HG03439 (cell line): ENCODE measurements at regions not wholly inside any gene's neighbourhood (a gene's known extent, or its start where the extent isn't known, plus 50 kb on each side); places are given as distances from the start of the nearest gene placed in this dataset.

Experiments
- ATAC-seq: cut with Tn5 transposase; IDR thresholded peaks from one replicate; pipeline ENCODE4 v1.9.1; 2021; ENCODE audit warnings: mild to moderate bottlenecking, moderate library complexity; ENCODE audit not compliant: unreplicated experiment

- ATAC-seq, result no peak
These were observed 404.7 kb downstream of the IRS2 start for GRCh38 chr13:109381546-109382180.

- ATAC-seq, result no peak
These were observed 405.9 kb downstream of the IRS2 start for GRCh38 chr13:109380457-109380856.

- no peak for ATAC-seq
These were observed 406.5 kb downstream of the IRS2 start for GRCh38 chr13:109379930-109380329.

- ATAC-seq, result no peak
These were observed 409.4 kb downstream of the IRS2 start for GRCh38 chr13:109376936-109377335.

GRCh38 chr13:109374609-109375200 is 411.7 kb downstream of the IRS2 start:
- no peak for ATAC-seq

- ATAC-seq, result no peak
These were observed 413.7 kb downstream of the IRS2 start for GRCh38 chr13:109372666-109373065.

- no peak for ATAC-seq
These were observed 415.3 kb downstream of the IRS2 start for GRCh38 chr13:109371066-109371465.

- no peak for ATAC-seq
These were observed 415.9 kb downstream of the IRS2 start for GRCh38 chr13:109370496-109370895.

GRCh38 chr13:109369353-109370052 is 416.9 kb downstream of the IRS2 start:
- no peak for ATAC-seq

- no peak for ATAC-seq
These were observed 418.2 kb downstream of the IRS2 start for GRCh38 chr13:109368230-109368629.

- ATAC-seq, result no peak
These were observed 419.9 kb downstream of the IRS2 start for GRCh38 chr13:109366525-109366924.

- ATAC-seq, result no peak
These were observed 423.0 kb downstream of the IRS2 start for GRCh38 chr13:109363431-109363830.

- no peak for ATAC-seq
These were observed 423.8 kb downstream of the IRS2 start for GRCh38 chr13:109362616-109363015.

GRCh38 chr13:109361562-109362289 is 424.7 kb downstream of the IRS2 start:
- ATAC-seq, result no peak

GRCh38 chr13:109357751-109358471 is 428.5 kb downstream of the IRS2 start:
- ATAC-seq, result no peak

- ATAC-seq, result no peak
These were observed 430.4 kb downstream of the IRS2 start for GRCh38 chr13:109355875-109356434.

GRCh38 chr13:109355166-109355565 is 431.2 kb downstream of the IRS2 start:
- no peak for ATAC-seq

- ATAC-seq, result no peak
These were observed 435.1 kb downstream of the IRS2 start for GRCh38 chr13:109351236-109351635.

- no peak for ATAC-seq
These were observed 437.7 kb downstream of the IRS2 start for GRCh38 chr13:109348519-109349258.

GRCh38 chr13:109346060-109346459 is 440.3 kb downstream of the IRS2 start:
- no peak for ATAC-seq
